HG02571 (cell line): ENCODE measurements at regions not wholly inside any gene's neighbourhood (a gene's known extent, or its start where the extent isn't known, plus 50 kb on each side); places are given as distances from the start of the nearest gene placed in this dataset.

ENCODE experiments used
- ATAC-seq: cut with Tn5 transposase; IDR thresholded peaks from one replicate; pipeline ENCODE4 v1.9.1; 2021; ENCODE audit warnings: mild to moderate bottlenecking, moderate library complexity; ENCODE audit not compliant: unreplicated experiment

GRCh38 chr4:162239992-162240769 lies 76.4 kb upstream of the FSTL5 start:
- ATAC-seq = no peak

- ATAC-seq = no peak
Measured at GRCh38 chr4:162237676-162238075, 73.9 kb upstream of the FSTL5 start.

- ATAC-seq = no peak
Measured at GRCh38 chr4:162234595-162234994, 70.8 kb upstream of the FSTL5 start.

GRCh38 chr4:162232349-162232748 lies 68.5 kb upstream of the FSTL5 start:
- no peak for ATAC-seq

GRCh38 chr4:162229670-162230069 lies 65.9 kb upstream of the FSTL5 start:
- no peak for ATAC-seq

- ATAC-seq = no peak
Measured at GRCh38 chr4:162221148-162221547, 57.3 kb upstream of the FSTL5 start.
